HG03460 (cell line): ENCODE measurements at regions not wholly inside any gene's neighbourhood (a gene's known extent, or its start where the extent isn't known, plus 50 kb on each side); places are given as distances from the start of the nearest gene placed in this dataset.
A peak's percentile ranks its signal among the peaks of the same experiment; 100 is the strongest.
"Not testable (repeated sequence)": the region's sequence is repeated elsewhere in the genome, so short reads cannot be mapped to it uniquely, and the experiment has no call there.

Experiments used
- ATAC-seq: cut with Tn5 transposase; IDR thresholded peaks from one replicate; pipeline ENCODE4 v1.9.1; 2021; ENCODE audit not compliant: unreplicated experiment

DNA sequence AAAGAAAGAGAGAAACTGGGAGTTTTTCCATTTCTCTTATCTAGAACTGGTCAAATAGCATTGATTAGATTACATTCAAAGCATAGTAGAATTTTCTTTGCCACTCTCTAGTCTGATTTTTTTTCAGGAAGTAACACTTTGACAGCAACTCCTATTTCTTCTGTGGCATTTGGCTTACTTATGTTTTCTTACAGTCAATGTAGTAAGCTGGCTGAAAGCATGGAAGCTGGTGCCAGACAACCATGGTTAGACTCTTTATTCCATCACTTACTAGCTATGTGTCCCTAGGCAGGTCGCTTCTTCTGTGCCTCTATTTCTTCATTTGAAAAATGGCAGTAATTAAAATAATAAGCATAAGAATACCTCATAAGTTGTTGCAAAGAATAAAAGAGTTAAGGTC is 54.2 kb upstream of the OPRM1 start:
- ATAC-seq: no peak

- no peak for ATAC-seq
Observed at GRCh38 chr6:153980171-153980570, 58.9 kb upstream of the OPRM1 start.

- ATAC-seq: not testable (repeated sequence)
Observed at GRCh38 chr6:153978911-153979548, 60.0 kb upstream of the OPRM1 start.

DNA sequence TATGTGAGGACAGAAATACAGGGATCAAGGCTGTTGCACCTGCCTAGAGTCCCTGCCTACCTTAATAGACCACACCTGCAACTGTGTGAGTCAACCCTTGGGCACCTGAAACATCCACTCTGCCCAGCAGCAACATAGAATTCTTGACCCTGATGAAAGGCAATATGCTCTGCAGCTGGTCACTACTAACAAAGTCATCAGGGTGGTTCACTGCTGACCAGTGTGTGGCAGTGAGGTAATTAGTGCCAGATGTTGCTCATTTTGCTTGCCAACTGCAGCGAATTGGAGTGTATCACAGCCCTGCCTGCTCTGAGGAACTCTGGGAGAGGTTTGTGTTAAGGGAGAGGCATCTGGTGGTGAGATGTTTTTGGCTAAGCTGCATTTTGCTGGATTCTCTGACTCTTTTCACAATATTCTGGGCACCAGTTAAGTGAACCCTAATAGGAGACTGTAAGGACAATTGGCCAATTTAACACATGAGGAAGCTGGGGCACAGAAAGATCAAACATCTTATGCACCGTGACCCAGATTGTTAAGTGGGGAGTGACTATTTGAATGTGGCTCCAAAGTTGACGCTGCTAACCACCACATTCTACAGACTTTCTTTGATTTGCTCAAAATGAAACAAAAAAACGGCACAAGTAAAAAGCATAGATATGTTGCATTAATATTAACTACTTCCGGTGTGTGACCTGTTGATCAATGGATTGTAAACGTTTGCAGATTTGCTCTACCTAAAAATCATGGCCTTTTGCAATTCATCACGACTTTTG is 61.9 kb upstream of the OPRM1 start:
- no peak for ATAC-seq

- ATAC-seq: no peak
Observed at GRCh38 chr6:153966001-153966400, 73.0 kb upstream of the OPRM1 start.

- ATAC-seq: no peak
Observed at GRCh38 chr6:153963352-153963751, 75.7 kb upstream of the OPRM1 start.

DNA sequence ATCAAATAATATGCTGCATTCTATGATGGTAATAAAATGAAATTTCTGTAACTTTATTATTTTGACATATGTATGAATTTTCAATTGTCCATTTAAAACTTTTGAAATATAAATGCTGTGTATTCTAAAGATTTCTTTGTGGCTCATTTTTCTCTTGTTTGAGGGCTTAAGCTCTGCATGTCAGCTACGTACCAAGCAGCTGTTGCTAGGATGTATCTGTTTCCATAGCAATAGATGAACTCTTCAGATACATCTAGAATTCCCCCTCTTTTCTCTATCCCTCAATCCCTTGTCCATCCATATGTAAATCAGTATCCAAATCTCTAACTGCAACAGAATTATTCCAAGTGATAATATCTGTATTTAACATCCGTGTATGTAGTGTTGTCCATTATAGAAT is 76.5 kb upstream of the OPRM1 start:
- no peak for ATAC-seq

DNA sequence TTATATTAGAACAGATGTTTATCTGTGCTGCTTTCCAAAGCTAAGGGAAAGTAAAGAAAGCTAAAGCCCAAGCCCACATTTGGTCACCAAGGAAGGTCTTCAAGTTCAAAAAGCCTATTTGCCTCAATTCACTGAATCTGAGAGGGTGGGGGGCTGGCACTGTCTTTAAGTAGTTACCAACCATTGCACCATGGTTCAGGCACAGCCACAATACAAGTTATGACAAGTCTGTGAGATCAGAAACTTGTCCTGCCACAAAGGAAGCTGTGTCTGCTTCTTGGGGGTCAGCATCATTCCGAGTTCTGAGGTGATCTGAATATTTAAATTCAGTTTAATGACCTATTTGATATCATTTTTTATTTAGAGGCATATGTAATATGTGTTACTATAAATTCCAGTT is 78.3 kb upstream of the OPRM1 start:
- no peak for ATAC-seq

DNA sequence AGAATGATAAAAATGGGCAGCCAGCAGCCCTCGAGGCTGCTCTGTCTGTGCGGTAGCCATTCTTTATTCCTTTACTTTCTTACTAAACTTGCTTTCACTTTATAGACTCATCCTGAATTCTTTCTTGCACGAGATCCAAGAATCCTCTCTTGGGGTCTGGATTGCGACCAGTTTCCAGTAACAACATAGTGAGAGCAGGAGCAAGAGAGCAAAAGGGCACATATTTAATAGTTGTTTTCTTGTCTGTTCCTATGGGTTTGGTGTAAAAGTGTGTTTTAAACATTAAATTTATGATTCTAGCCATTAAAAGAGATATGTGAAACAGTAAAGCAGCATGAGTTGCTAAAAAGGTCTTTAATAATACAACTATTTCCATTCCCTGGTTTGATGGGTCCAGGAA is 78.8 kb upstream of the OPRM1 start:
- ATAC-seq: no peak

DNA sequence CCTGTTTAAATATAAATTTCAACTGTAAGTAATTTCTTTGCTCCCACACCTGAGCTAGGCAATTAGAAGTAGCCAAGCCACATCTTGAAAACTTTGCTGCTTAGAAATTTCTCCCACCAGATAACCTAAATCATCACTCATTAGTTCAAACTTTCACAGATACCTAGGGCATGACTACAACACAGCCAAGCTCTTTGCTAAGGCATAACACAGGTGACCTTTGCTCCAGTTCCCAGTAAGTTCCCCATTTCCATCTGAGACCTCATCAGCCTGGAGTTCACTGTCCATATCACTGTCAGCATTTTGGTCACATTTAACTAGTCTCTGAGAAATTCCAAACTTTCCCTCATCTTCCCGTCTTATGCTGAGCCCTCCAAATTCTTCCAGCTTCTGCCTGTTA is 79.8 kb upstream of the OPRM1 start:
- no peak for ATAC-seq

DNA sequence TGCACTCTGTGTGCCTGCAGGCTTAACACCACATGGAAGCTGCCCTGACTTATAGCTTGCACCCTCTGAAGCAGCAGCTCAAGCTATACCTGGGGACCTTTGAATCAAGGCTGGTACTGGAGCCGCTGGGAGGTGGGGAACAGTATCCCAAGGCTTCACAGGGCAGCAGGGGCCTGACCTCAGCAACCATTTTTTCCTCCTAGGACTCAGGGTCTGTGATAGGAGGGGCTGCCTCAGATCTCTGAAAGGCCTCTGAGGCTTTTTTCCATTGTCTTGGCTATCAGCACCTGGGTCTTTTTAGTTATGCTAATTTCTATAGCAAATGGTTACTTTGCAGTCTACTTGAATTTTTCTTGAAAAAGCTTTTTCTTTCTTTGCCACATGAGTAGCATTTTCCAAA is 80.2 kb upstream of the OPRM1 start:
- no peak for ATAC-seq

GRCh38 chr6:153957394-153957793 is 81.6 kb upstream of the OPRM1 start:
- peak; percentile 95 for ATAC-seq

DNA sequence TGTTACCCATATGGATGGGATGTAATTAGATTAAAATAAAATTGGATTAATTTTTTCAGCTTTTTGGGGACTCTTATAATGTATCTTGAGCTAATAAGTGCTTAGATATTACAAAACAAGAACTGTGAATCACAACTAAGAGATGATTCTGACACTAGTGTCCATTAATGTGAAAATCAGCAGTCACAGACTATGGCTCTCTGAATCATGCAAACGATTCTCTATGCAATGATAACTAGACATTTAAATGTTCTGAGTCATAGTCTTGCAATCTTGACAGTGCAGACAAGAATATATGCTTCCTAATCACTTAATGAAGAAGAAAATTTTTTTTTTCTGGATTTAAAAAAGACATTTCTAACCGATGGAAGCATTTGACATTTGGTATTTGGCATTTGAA is 82.2 kb upstream of the OPRM1 start:
- ATAC-seq: no peak

GRCh38 chr6:153949616-153950015 is 89.4 kb upstream of the OPRM1 start:
- no peak for ATAC-seq

GRCh38 chr6:153947808-153948447 is 91.1 kb upstream of the OPRM1 start:
- ATAC-seq: peak; percentile 65

DNA sequence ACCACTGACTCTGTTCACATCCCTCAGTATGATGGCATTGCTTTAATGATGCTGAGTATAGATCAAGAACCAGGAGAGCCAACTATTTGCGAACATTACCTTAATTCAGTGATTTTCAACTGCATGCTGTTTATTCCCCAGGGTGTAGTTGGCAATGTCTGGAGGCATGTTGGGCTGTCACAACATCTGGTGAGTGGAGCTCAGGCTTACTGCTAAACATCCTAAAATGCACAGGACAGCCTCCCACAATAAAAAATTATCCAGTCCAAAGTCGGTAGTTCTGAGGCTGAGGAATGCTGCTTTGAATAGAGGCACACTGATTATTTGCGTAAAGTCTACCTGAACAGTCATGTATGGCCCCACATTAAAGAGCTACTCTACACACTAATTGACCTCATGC is 94.8 kb upstream of the OPRM1 start:
- ATAC-seq: no peak

DNA sequence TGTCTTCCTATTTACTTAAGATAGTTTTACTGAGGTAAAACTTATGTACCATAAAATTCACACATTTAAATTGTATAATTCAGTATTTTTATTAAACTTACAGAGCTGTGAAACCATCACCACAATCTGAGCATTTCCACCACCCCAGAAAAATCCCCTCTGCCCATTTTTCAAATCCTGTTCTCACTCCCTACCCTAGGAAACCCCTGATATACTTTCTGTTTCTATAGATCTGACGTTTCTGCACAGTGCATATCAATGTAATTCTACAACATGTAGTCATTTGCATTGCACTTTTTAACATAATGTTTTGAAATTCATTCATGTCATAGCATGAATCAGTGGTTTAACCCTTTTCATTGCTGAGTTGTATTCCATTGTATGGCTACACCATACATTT is 96.7 kb upstream of the OPRM1 start:
- peak; percentile 73 for ATAC-seq

- ATAC-seq: no peak
Observed at GRCh38 chr6:153941768-153942167, 97.3 kb upstream of the OPRM1 start.

DNA sequence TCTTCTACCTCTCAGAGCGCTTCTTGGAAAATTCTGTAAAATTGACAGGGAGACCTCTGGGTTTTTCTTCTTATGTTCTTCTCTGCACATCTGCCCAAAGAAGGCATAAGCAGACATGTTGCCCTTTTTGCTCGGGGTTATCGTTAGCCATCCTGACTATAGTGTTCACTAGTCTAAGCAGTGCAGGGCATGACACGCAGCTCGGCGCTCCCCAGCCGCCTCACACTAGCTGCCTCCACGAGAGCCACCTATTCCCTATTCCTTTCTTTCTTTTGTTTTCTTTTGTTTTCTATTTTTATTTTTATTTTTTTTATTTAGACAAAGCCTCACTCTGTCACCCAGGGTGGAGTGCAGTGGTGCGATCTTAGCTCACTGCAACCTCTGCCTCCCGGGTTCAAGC is 100.2 kb upstream of the OPRM1 start:
- no peak for ATAC-seq

- no peak for ATAC-seq
Observed at GRCh38 chr6:153931431-153931830, 107.6 kb upstream of the OPRM1 start.

- ATAC-seq: no peak
Observed at GRCh38 chr6:153927867-153928266, 111.2 kb upstream of the OPRM1 start.

DNA sequence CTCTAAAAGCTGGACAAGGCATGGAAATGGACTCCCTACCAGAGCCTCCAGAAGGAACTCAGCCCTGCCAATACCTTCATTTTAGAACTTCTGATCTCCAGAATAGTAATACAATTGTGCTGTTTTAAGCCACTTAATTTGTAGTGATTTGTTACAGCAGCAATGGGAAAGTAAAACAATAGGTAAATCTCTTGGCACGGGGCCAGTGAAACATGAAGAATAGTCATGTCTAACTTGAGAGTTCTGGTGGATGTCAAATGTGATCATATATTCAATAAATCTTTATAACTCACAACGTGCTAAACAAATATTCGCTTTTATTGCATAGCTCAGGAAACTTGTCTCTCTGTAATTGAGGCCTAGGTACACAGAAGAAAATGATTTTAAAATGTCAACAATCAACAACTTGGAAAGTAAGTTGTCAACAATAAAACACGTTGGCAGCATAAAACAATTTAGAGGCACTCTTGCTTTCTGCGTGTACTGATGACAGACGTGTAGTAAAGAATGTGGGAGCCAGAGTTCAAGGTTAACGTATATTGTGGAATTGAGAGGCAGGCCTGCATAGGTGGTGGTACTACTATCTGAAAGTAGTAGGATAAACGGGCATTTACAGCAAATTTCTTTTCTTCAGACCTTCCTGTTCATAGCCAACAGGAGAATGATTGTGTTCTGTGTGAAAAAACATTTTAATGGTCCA is 140.5 kb upstream of the OPRM1 start:
- no peak for ATAC-seq
